GM18907 (cell line): ENCODE measurements at regions not wholly inside any gene's neighbourhood (a gene's known extent, or its start where the extent isn't known, plus 50 kb on each side); places are given as distances from the start of the nearest gene placed in this dataset.

ENCODE experiments used
- ATAC-seq: cut with Tn5 transposase; IDR thresholded peaks from one replicate; pipeline ENCODE4 v1.9.1; 2021; ENCODE audit warnings: mild to moderate bottlenecking, moderate library complexity; ENCODE audit not compliant: unreplicated experiment

DNA sequence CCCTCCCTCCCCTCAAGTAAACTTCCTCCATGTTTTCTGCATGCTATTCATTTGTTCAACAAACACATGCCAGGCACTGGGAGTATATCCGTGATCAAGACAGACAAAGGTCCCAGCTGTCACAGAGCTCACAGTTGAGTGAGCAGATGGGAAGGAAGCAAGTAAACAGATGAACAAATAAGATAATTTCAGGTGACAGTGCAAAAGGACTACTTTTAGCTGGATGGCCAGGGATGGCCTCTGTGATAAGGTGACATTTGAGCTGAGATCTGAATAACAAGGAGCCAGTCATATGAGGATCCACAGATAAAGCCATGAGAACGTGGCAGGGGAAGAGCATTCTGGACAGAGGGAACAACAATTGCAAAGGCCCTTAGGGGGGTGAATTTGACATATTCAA is 121.7 kb upstream of the RAD23B start:
- ATAC-seq: no peak

DNA sequence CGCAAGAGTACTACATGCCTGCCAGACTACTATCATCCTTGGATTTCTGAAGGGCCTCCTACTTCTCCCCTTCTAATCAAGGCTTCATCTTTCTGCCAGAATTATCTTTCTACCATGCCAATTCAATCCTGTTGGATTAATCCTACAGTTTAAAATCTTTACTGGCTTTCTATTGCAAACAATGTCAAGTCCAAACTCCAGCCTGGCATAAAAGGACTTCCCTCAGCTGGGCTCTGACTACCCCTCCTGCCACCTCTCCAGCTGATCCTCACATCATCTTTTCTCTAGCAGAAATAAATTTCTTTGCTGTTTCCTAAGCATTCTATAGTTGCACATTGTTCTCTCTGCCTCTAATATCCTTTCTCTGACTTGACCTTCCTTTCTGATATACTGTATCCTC is 119.7 kb upstream of the RAD23B start:
- no peak for ATAC-seq

- no peak for ATAC-seq
These were observed 113.3 kb upstream of the RAD23B start for GRCh38 chr9:107169796-107170195.

DNA sequence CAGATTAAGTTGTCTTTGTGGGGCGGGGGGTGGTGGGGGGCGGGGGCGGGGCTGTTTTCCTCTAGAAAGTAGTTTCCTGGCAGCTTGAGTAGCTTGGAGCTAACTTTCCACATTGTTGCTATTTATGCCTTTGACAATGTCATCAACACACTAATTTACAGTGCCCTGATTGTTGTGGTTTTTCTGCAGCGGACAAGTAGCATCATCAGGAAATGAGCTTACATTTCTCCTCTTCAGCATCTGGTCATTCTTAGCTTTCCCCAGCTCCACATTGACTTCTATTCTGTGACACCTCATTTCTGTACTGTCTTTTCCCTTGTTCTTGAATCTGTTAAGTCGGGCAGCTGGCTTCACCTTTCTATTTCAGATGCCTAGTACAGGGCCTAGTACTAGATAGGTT is 112.3 kb upstream of the RAD23B start:
- ATAC-seq: no peak

- peak; percentile 75 for ATAC-seq
These were observed 110.7 kb upstream of the RAD23B start for GRCh38 chr9:107172160-107172978.

GRCh38 chr9:107172979-107173347 is 110.1 kb upstream of the RAD23B start:
- ATAC-seq: no peak

- no peak for ATAC-seq
These were observed 109.5 kb upstream of the RAD23B start for GRCh38 chr9:107173422-107174180.

DNA sequence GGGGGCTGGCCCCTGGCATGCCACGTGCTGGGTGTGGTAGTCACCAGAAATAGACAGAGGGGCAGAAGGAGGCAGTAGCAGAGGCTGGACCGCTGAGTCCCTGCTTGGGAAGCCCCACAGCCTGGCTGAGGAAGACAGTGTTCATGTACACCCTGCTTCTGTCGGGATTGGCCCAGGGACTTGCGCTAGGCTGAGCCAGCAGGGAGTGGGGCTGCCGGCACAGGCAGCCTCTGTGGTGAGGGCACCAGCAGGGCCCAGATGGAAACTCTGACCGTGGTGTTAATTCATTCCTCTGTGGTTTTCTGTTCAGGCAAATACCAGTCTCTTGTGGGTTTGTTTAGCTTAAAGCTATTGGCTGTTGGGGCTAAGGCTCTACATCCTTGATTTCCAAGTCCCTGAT is 108.6 kb upstream of the RAD23B start:
- no peak for ATAC-seq

- ATAC-seq: no peak
These were observed 108.0 kb upstream of the RAD23B start for GRCh38 chr9:107175041-107175440.

GRCh38 chr9:107175816-107176435 is 107.2 kb upstream of the RAD23B start:
- ATAC-seq: no peak

GRCh38 chr9:107176436-107177151 is 106.5 kb upstream of the RAD23B start:
- no peak for ATAC-seq

- ATAC-seq: no peak
These were observed 105.7 kb upstream of the RAD23B start for GRCh38 chr9:107177243-107177839.

DNA sequence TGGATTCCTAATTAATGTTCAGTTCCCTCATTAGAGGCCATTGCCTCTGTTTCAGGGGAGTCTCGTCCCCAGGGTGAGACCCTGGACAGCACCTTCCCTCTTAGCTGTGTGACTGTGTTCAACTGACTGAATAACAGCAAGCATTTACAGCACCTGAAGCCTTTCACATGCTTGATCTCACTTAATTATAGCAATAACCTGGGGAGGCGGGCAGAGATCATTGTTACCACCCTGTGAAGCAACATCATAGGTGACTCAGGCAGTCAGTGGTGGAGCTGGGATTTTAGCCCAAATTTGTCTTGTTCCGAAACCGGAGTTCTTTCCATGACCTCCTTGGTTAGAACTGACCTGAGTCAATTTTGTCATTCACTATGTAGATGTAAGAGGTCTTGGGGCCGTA is 105.2 kb upstream of the RAD23B start:
- ATAC-seq: no peak

DNA sequence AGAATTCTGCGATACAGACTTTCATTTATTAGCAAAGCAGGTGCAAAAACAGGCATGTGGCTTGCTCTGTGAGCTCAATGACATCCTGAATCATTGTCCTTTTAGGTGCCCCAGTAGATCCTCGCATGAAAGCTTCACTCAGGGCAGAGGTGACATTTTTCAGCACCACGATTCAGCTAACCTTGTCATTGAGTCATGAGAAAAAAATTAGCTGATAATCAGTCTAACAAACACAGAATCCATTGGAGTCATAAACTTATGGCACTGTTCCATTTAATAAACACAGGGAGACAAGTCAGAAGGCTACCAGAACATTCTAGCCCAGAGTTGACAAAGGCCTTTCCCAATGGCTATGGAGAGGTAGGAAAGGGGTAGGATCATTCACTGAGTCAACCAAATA is 104.8 kb upstream of the RAD23B start:
- no peak for ATAC-seq

GRCh38 chr9:107180206-107180605 is 102.9 kb upstream of the RAD23B start:
- ATAC-seq: no peak

- ATAC-seq: no peak
These were observed 99.9 kb upstream of the RAD23B start for GRCh38 chr9:107183176-107183575.

DNA sequence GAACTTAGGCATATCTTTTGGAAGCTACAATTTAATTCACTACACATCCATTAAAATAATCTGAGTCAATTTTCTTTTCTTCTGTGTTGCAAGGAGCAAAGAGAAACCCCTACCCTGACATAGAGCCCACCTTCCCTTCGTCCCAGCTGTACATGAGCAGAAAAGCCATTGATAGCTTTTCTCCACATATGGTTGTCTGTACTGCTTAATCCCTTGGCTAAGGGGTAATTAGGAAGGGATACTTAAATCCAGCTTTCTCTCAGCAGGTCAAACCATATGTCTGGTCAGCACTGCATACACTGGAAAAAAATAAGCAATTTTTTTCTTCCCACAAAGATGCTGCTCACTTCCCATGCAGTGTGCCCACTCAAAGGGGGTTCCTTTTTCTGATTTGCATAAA is 94.7 kb upstream of the RAD23B start:
- no peak for ATAC-seq

- ATAC-seq: no peak
These were observed 92.8 kb upstream of the RAD23B start for GRCh38 chr9:107190061-107190935.

GRCh38 chr9:107190936-107191290 is 92.2 kb upstream of the RAD23B start:
- no peak for ATAC-seq

- ATAC-seq: no peak
These were observed 89.8 kb upstream of the RAD23B start for GRCh38 chr9:107193251-107193650.
